ENCODE measurements at regions not wholly inside any gene's neighbourhood (a gene's known extent, or its start where the extent isn't known, plus 50 kb on each side); places are given as distances from the start of the nearest gene placed in this dataset.

GRCh38 chr9:16357828-16358227 is 512.6 kb downstream of the BNC2 start:
- Histone ChIP-seq H3K4me3 (ENCODE audit: insufficient read depth, low read depth, low read length) (no peak overlapping the region), H3K36me3 (replicated peaks; ENCODE audit: control insufficient read depth, insufficient read depth, low read length) (no peaks in the 10 kb centered on the region), H3K27me3 (ENCODE audit: control insufficient read depth, insufficient read depth, low read length) (no peaks in the 10 kb centered on the region)
- no peak for DNase-seq

GRCh38 chr9:16358751-16359150 is 511.7 kb downstream of the BNC2 start:
- H3K36me3 ChIP-seq (replicated peaks; ENCODE audit: control insufficient read depth, insufficient read depth, low read length), result no peaks in the 10 kb centered on the region
- H3K27me3 ChIP-seq (ENCODE audit: control insufficient read depth, insufficient read depth, low read length), result no peaks in the 10 kb centered on the region
- H3K4me3 ChIP-seq (ENCODE audit: insufficient read depth, low read depth, low read length), result no peak overlapping the region
- no peak for DNase-seq
